Testis (tissue), 2 donors: ENCODE measurements at regions not wholly inside any gene's neighbourhood (a gene's known extent, or its start where the extent isn't known, plus 50 kb on each side); places are given as distances from the start of the nearest gene placed in this dataset.

Source experiments
- DNase-seq: peaks from one replicate; pipeline ENCODE4 v3.0.0-alpha.2; 2019
- H3K27ac ChIP-seq, 2 donors: fragments of 200-600 bp; sonication (generic); one replicate each; pipeline ENCODE4 v1.5.1; 2019
- H3K27me3 ChIP-seq: fragments of 200-600 bp; sonication (generic); one replicate; pipeline ENCODE4 v1.5.1; 2019
- H3K36me3 ChIP-seq: fragments of 200-600 bp; sonication (generic); one replicate; pipeline ENCODE4 v1.5.1; 2017; ENCODE audit warnings: low read depth; ENCODE audit errors: missing control alignments
- H3K4me1 ChIP-seq: fragments of 200-600 bp; sonication (generic); one replicate; pipeline ENCODE4 v1.5.1; 2019
- H3K4me3 ChIP-seq, 2 donors: fragments of 200-600 bp; sonication (generic); one replicate each; pipeline ENCODE4 v1.5.1; 2017 to 2019
- H3K9me3 ChIP-seq: fragments of 200-600 bp; sonication (generic); one replicate; pipeline ENCODE4 v1.5.1; 2017
- CTCF ChIP-seq, 3 experiments: fragments of 450-650 bp in 2 of 3; fragments of 200-600 bp in 1 of 3; sonication (generic) in 1 of 3; IDR thresholded peaks; one replicate each; pipeline ENCODE4 v1.5.1; 2016 to 2019; ENCODE audit warnings: antibody characterized with exemption in 3 of 3, mild to moderate bottlenecking in 2 of 3, moderate library complexity in 1 of 3
- POLR2A ChIP-seq: fragments of 450-650 bp; IDR thresholded peaks from one replicate; pipeline ENCODE4 v1.6.1; 2017; ENCODE audit warnings: antibody characterized with exemption, mild to moderate bottlenecking, moderate library complexity
- WGBS, 2 donors: methylation state at CpG; one replicate each; pipeline ENCODE4 v1.1.5; 2018; 5-methylcytosine and 5-hydroxymethylcytosine counted together
- intact Hi-C: fragments of 100-400 bp; cut with DNase I; formaldehyde crosslinking; loops from one replicate; pipeline ENCODE4 v1.15.1; 2023; ENCODE audit warnings: low total_unique reads

- no peak overlapping the region for H3K4me3 ChIP-seq
- H3K27me3 ChIP-seq, result no peaks in the 10 kb centered on the region
- no peaks in the 10 kb centered on the region for H3K36me3 ChIP-seq
- TF ChIP-seq POLR2A (no peak), CTCF (IDR thresholded peaks at IDR 0.05) (no peak)
- DNase-seq, result no peak
- no peak overlapping the region for H3K27ac ChIP-seq
- 92 to 99% methylated on average over 6 of the region's 6 CpGs for WGBS, 2 donors
- no peaks in the 10 kb centered on the region for H3K9me3 ChIP-seq
- intact Hi-C loops, result no loop called here
- H3K4me1 ChIP-seq, result no peaks in the 10 kb centered on the region
These were observed 238.6 kb upstream of the ADAMTSL1 start for GRCh38 chr9:18235181-18235908.

DNA sequence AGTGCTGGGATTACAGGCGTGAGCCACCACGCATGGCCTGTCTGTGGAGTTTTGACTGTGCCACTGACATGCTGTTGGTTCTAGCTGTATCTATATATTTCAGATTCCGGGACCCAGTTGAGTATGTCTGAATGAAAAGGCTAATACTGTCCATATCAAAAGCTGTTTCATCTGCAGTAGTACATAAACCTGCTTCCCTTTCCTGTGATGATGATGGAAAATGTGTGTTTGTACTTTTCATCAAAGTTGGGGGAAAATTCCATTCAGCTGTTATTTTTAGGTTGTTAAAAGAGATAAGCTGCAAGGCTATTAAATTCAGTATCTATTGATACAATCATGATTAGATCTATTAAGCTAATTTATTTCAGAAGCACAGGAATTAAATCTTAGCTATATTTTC lies 237.6 kb upstream of the ADAMTSL1 start:
- DNase-seq, result no peak
- Histone ChIP-seq H3K36me3 (no peaks in the 10 kb centered on the region), H3K9me3 (no peaks in the 10 kb centered on the region), H3K4me3 (no peak overlapping the region), H3K27me3 (no peaks in the 10 kb centered on the region), H3K27ac (no peak overlapping the region), H3K4me1 (no peaks in the 10 kb centered on the region)
- WGBS, 2 donors, result 92 to 94% methylated on average over 3 of the region's 3 CpGs
- TF ChIP-seq CTCF (IDR thresholded peaks at IDR 0.05) (no peak), POLR2A (no peak)
- intact Hi-C loops, result no loop called here

GRCh38 chr9:18237776-18238175 lies 236.2 kb upstream of the ADAMTSL1 start:
- H3K9me3 ChIP-seq, result no peaks in the 10 kb centered on the region
- TF ChIP-seq CTCF (IDR thresholded peaks at IDR 0.05) (no peak), POLR2A (no peak)
- no peak overlapping the region for H3K27ac ChIP-seq
- DNase-seq, result no peak
- H3K4me3 ChIP-seq, result no peak overlapping the region
- H3K27me3 ChIP-seq, result no peaks in the 10 kb centered on the region
- no peaks in the 10 kb centered on the region for H3K36me3 ChIP-seq
- 89 to 91% methylated on average over 3 of the region's 3 CpGs for WGBS, 2 donors
- intact Hi-C loops, result no loop called here
- no peaks in the 10 kb centered on the region for H3K4me1 ChIP-seq

DNA sequence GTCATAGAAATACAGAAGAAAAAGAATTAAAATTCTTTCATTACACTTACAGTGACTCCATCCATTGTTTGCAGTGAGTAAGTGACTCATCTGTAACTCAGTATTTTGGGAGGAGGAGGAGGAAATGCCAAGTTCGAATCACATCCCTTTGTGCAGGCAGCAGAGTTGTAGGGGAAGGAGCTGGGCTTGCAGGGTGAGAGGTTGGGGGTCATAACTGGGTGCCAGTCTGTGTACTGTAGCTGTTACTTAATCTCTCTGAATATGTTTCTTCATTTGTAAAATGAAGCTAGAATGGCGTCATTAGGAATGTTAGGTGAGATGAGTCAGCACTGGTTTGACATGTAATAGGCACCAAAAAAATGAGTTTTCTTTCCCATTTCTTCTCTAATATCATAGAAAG lies 235.7 kb upstream of the ADAMTSL1 start:
- intact Hi-C loops, result no loop called here
- Histone ChIP-seq H3K36me3 (no peaks in the 10 kb centered on the region), H3K9me3 (no peaks in the 10 kb centered on the region), H3K27me3 (no peaks in the 10 kb centered on the region), H3K27ac (no peak overlapping the region), H3K4me1 (no peaks in the 10 kb centered on the region), H3K4me3 (no peak overlapping the region)
- TF ChIP-seq POLR2A, result no peak
- no peak for TF ChIP-seq CTCF (IDR thresholded peaks at IDR 0.05)
- DNase-seq, result no peak
- WGBS, 2 donors, result 69 to 73% methylated on average over 2 of the region's 2 CpGs
